ENCODE measurements at regions not wholly inside any gene's neighbourhood (a gene's known extent, or its start where the extent isn't known, plus 50 kb on each side); places are given as distances from the start of the nearest gene placed in this dataset.

DNA sequence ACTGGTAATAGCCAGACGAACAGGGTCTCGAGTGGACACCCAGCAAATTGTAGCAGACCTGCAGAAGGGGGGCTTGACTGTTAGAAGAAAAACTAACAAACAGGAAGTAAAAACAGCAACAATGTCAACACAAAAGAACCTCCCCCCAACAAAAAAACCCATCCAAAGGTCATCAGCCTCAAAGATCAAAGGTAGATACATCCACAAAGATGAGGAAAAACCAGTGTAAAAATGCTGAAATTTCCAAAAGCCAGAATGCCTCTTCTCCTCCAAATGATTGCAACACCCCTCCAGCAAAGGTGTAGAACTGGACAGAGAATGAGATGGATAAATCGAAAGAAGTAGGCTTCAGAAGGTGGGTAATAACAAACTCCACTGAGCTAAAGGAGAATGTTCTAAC lies 313.0 kb upstream of the TEX13C start:
- TF ChIP-seq, protein P1, sequence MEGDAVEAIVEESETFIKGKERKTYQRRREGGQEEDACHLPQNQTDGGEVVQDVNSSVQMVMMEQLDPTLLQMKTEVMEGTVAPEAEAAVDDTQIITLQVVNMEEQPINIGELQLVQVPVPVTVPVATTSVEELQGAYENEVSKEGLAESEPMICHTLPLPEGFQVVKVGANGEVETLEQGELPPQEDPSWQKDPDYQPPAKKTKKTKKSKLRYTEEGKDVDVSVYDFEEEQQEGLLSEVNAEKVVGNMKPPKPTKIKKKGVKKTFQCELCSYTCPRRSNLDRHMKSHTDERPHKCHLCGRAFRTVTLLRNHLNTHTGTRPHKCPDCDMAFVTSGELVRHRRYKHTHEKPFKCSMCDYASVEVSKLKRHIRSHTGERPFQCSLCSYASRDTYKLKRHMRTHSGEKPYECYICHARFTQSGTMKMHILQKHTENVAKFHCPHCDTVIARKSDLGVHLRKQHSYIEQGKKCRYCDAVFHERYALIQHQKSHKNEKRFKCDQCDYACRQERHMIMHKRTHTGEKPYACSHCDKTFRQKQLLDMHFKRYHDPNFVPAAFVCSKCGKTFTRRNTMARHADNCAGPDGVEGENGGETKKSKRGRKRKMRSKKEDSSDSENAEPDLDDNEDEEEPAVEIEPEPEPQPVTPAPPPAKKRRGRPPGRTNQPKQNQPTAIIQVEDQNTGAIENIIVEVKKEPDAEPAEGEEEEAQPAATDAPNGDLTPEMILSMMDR (IDR thresholded peaks at IDR 0.05): no peak
- no peak for TF ChIP-seq POLR2A (IDR thresholded peaks at IDR 0.05)

Measured in transverse colon (tissue), 3 donors.